ENCODE measurements at regions not wholly inside any gene's neighbourhood (a gene's known extent, or its start where the extent isn't known, plus 50 kb on each side); places are given as distances from the start of the nearest gene placed in this dataset.

DNA sequence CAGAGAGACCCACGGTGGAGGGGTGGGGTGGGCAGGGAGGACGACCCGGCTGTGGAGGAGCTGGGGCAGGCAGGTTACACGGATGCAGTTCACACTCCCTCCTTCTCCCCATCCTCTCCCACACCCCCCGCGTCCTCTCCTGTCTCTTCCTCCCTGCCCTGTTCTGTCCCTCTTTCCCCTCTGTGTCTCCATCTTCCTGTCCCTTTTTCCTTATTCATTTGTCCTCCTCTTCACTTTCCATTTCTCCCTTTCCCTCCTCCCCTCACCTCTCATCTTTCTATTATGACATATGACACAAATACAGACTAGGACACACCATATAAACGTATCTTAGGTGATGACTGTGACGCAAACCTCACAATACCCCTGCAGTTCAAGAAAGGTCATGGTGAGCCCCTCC, 96.6 kb downstream of the SCGB2B2 start:
- no peak for TF ChIP-seq SP2 (tag by site-specific recombination; IDR thresholded peaks at IDR 0.05)
- no peak for TF ChIP-seq ZFP3 (tag by site-specific recombination; IDR thresholded peaks at IDR 0.05; ENCODE audit: low read depth)
- no peak for TF ChIP-seq PRDM4 (tag by site-specific recombination; IDR thresholded peaks at IDR 0.05)
- TF ChIP-seq ZNF354C (tag by site-specific recombination; IDR thresholded peaks at IDR 0.05; ENCODE audit: borderline replicate concordance, low read depth) = no peak
- TF ChIP-seq ZNF121 (tag by site-specific recombination; IDR thresholded peaks at IDR 0.05) = no peak
- TF ChIP-seq KLF1 (tag by site-specific recombination; IDR thresholded peaks at IDR 0.05) = no peak
- TF ChIP-seq ZNF433 (tag by site-specific recombination; IDR thresholded peaks at IDR 0.05; ENCODE audit: low read depth) = no peak
- no peak for TF ChIP-seq ZNF549 (tag by site-specific recombination; IDR thresholded peaks at IDR 0.05)
- TF ChIP-seq, protein P1, sequence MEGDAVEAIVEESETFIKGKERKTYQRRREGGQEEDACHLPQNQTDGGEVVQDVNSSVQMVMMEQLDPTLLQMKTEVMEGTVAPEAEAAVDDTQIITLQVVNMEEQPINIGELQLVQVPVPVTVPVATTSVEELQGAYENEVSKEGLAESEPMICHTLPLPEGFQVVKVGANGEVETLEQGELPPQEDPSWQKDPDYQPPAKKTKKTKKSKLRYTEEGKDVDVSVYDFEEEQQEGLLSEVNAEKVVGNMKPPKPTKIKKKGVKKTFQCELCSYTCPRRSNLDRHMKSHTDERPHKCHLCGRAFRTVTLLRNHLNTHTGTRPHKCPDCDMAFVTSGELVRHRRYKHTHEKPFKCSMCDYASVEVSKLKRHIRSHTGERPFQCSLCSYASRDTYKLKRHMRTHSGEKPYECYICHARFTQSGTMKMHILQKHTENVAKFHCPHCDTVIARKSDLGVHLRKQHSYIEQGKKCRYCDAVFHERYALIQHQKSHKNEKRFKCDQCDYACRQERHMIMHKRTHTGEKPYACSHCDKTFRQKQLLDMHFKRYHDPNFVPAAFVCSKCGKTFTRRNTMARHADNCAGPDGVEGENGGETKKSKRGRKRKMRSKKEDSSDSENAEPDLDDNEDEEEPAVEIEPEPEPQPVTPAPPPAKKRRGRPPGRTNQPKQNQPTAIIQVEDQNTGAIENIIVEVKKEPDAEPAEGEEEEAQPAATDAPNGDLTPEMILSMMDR (tag by site-specific recombination; IDR thresholded peaks at IDR 0.05) = no peak
